HG03280 (cell line): ENCODE measurements at regions not wholly inside any gene's neighbourhood (a gene's known extent, or its start where the extent isn't known, plus 50 kb on each side); places are given as distances from the start of the nearest gene placed in this dataset.
"Not testable (repeated sequence)": the region's sequence is repeated elsewhere in the genome, so short reads cannot be mapped to it uniquely, and the experiment has no call there.

Source experiments
- ATAC-seq: cut with Tn5 transposase; IDR thresholded peaks from one replicate; pipeline ENCODE4 v1.9.1; 2021; ENCODE audit warnings: mild to moderate bottlenecking, moderate library complexity; ENCODE audit not compliant: unreplicated experiment

GRCh38 chr1:181170194-181170593 lies 81.7 kb downstream of the IER5 start:
- no peak for ATAC-seq

DNA sequence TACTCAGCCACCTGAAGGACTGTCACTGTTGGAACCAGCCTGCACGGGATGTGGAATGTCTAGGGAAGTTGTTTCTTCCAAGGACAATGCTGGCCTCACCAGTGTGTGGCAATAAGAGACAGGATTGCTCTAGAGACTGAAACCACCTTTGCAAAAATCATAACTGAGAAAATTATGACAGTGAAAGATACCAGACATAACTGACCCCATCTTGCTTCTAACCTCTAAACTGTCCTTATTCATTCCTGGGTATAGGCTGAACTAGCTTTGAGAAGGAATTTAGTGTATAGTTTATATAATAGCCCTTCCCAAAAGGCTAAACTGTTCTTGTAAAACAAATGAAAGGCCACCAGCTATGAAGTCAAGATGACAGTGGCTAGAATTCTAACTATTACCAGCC lies 83.6 kb downstream of the IER5 start:
- no peak for ATAC-seq

GRCh38 chr1:181173761-181174447 lies 85.4 kb downstream of the IER5 start:
- no peak for ATAC-seq

DNA sequence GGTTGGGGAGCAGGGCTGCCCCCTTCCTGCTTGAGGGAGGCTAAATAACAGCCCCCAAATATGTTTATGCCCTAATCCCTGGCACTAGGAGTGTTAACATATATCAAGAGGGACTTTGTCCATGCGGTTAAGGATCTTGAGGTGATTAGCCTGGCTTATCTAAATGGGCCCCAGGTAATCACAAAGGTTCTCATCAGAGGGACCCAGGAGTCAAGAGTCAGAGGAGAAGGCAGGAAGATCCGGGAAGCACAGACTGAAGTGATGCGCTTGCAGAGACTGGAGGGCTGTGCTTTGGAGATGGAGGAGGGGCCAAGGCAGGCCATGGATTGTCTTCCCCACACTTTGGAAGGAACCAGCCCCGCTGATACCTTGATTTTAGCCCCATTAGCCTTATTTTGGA lies 86.4 kb downstream of the IER5 start:
- no peak for ATAC-seq

GRCh38 chr1:181175356-181175910 lies 86.9 kb downstream of the IER5 start:
- ATAC-seq: no peak

DNA sequence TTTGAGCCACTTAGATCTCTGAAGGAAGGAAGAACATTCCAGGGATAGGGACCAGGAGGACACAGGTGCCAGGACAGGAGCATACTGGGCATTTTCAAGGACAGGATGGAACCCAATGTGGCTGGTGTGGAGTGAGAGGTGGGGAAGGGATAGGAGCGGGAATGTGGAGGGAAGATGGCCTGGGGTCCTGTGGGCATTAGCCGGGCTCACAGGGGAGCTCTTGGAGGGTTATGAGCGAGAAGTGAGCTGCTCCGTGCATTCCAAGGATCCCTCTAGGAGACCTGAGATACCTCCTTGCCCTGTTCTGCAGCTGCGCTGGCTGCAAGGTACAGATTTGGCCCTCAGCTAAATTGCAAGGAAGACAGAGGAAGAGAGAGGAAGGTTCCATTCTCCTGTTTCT lies 87.5 kb downstream of the IER5 start:
- no peak for ATAC-seq

- no peak for ATAC-seq
Observed at GRCh38 chr1:181178241-181178879, 89.9 kb downstream of the IER5 start.

DNA sequence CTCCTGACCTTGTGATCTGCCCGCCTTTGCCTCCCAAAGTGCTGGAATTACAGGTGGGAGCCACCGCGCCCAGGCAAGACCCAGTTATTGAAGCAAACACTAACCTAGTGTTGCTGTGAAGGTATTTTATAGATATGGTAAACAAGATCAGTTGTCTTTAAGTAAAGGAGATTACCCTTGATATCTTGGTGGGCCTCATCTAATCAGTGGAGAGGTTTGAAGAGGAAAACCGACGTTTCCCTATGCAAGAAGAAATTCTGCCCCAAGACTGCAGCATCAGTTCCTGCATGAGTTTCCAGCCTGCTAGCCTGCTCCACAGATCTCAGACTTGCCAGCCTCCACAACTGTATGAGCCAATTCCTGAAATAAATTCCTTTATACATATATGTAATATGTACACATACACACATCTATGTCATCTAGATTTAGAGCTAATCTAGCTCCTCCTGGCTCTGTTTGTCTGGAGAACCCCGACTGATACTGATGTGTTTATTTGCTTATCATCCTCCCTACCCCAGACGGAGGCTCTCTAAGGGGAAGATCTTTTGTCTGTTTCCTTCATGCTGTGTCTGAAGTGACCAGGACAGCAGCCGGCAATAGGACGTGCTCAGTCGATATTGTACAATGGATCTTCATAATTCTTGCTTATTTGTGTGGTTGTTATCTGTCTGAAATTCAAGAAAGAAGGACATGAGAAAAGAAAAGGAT lies 90.9 kb downstream of the IER5 start:
- no peak for ATAC-seq

DNA sequence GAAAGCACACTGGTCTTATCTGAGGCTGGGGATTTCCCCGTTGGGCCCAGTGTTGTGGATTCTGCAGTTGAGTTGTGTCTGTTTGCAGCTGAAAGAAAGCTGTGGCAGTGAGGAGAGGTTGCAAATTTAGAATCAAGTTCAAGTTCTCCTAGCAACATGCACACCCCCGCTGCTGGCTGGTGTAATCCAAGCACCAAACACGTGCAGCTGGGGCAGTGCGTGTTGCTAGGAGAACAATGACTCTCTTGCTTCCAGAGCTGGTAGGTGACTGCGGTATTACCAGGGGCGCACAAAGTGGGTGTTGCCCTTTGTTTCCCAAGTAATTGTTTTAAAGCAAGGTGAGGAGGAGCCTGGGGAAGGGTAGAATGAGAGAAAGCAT lies 91.5 kb downstream of the IER5 start:
- no peak for ATAC-seq

GRCh38 chr1:181180407-181181031 lies 92.0 kb downstream of the IER5 start:
- no peak for ATAC-seq

DNA sequence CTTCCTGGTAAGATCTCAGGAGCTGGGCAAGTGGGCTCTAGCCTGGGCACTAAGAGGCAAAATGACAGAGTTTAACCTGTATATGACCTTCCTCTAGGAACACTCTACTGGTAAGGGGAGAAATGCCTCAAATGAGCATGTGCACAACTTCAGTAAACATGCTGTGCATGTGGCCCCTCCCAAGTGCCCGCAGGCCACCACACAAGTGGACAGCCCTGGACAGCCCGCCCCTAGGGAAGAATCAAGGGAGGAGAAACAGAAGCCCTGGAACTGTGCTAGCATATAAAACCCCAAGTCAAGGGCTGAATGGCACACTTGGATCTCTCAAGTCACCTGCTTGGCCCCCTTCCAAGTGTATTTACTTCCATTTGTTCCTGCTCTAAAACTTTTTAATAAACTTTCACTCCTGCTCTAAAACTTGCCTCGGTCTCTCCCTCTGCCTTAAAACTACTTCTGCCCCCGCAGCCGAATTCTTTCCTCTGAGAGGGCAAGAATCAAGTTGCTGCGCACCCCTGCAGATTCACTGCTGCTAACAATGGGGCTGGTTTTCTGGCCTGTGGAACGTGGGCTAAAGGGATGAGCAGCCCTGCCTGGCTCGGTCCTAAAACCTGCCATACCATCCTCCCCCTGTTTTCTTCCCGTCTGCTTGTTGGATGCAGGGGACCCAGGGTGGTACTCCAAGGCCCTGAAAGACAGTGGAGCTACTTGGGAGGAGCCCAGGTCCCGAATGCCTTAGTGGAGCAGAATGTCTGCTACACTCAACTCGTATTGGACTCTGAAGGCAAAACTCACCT lies 93.5 kb downstream of the IER5 start:
- ATAC-seq: no peak

DNA sequence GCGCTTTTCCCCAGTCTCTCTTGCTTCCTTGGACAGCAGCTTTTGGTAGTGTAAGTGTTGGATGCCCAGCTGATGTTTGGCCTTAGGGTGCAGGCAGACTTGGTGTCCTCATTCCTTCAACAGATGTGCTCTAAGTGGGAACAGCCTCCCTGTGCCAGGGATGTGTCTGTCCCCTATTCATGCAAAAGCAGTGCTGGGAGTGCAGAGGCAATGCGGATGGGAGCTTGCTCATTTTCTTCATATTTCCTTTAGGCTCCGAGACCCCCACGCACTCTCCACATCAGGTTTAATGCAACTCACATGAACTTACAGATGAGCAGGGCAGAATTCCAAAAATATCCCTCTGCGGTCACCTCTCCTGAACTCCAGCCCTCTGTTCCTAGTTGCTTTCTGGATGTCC lies 96.1 kb downstream of the IER5 start:
- no peak for ATAC-seq

- no peak for ATAC-seq
Observed at GRCh38 chr1:181185461-181185860, 97.0 kb downstream of the IER5 start.

DNA sequence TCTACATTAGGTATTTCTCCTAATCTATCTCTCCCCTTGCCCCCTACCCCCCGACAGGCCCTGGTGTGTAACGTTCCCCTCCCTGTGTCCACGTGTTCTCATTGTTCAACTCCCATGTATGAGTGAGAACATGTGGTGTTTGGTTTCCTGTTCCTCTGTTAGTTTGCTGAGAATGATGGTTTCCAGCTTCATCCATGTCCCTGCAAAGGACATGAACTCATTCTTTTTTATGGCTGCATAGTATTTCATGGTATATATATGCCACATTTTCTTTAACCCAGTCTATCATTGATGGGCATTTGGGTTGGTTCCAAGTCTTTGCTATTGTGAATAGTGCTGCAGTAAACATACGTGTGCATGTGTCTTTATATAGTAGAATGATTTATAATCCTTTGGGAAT lies 97.6 kb downstream of the IER5 start:
- ATAC-seq: not testable (repeated sequence)

DNA sequence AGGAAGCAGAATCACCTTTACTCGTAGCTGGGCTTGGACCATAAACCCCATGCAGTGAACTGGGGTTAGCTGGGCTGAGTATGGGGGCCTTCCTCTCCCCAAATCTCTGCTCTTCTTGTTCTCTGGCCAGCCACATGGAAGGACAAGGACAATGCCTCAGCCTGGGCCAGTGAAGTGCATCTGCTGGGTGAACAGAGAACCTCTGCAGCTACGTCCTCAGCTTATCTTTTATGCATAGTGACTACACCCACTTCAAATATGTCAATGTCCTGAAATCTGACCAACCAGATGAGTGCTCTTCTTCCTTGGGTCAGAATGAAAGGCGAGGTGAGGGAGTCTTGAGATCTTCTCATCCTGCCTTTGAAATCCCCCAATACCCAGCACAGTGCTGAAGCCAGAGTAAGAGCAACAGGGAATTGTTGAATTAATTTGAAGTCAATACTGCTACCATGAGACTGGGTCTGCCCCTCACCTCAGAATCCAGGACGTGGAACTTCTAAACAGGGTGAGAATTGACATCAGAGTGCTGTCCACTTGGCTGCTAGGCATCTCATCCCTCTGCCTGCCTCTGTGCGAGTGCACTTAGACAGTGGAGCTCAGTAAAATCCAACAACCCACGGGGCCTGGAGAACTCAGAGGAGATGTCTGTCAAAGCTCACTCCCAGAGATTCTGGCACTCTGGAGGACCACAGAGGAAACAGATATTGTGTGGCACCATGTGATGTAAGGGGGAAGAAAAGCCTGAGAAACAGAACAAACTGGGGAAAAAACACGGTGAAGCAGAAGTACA lies 99.0 kb downstream of the IER5 start:
- no peak for ATAC-seq

DNA sequence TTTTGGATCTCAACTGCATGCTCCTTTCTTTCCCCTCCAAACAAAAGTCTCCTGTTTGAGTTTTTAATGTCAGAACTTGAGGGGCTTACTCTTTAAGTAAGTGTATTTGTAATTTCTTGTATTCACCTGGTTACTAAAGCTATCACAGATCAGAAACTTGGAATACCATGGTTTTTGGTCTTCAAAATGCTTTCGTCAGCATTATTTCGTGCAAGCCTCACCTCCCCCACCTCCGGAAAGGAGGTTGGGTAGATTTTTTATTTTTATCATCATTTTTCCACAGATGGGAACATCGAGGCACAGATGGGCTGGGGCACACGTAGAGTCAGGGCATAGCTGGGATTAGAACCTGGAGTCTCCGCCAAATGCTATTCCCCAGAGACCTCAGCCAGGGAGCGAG lies 100.7 kb downstream of the IER5 start:
- no peak for ATAC-seq

DNA sequence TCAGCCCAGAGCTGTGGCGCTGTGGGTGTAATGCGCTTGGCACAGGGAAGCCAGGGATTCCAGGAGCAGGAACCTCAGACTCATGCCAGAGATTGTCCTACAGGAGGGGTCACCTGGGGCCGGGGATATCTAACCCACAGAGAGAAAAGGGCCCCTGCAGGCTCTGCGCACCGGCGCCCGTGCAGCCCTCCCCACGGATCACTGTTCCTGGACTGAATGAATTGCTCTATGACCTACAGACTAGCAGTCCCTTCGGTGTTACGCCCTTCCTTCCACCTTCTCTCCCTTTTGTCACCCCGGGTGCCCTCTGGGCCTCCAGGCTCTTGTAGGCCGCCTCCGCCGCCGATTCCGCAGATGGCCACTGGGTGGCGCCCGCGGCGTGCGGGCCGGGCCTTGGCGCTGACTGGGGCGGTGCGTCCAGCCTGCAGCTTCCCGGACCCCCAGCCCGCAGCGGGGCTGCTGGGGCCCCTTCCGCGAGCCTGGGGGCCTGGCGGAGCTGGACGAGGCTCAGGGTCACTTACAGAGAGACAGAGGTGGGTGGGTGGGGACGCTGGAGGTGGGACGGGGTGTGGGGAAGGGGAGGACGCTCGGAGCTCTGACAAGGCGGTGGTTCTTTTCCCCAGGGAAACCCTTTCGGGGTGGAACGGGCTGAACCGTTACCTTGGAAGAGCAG lies 101.3 kb downstream of the IER5 start:
- ATAC-seq: no peak

GRCh38 chr1:181190364-181191035 lies 102.0 kb downstream of the IER5 start:
- ATAC-seq: no peak

GRCh38 chr1:181191494-181192040 lies 103.1 kb downstream of the IER5 start:
- ATAC-seq: no peak
